Activated naive CD8-positive, alpha-beta T cell (primary cell): ENCODE measurements at regions not wholly inside any gene's neighbourhood (a gene's known extent, or its start where the extent isn't known, plus 50 kb on each side); places are given as distances from the start of the nearest gene placed in this dataset.
"Not testable (repeated sequence)": the region's sequence is repeated elsewhere in the genome, so short reads cannot be mapped to it uniquely, and the experiment has no call there.

Experiments
- H3K27ac Mint-ChIP-seq: one replicate; pipeline ENCODE4 v1.8.0; 2021; ENCODE audit warnings: mixed read lengths
- H3K27me3 Mint-ChIP-seq: one replicate; pipeline ENCODE4 v1.8.0; 2021; ENCODE audit warnings: mixed read lengths
- H3K36me3 Mint-ChIP-seq: one replicate; pipeline ENCODE4 v1.8.0; 2021; ENCODE audit warnings: mixed read lengths
- H3K4me1 Mint-ChIP-seq: one replicate; pipeline ENCODE4 v1.8.0; 2021; ENCODE audit warnings: low read depth, mixed read lengths
- H3K4me3 Mint-ChIP-seq: one replicate; pipeline ENCODE4 v1.8.0; 2021; ENCODE audit warnings: mild to moderate bottlenecking, mixed read lengths
- H3K9me3 Mint-ChIP-seq: one replicate; pipeline ENCODE4 v1.8.0; 2021; ENCODE audit warnings: low read depth, mixed read lengths

GRCh38 chr16:88325087-88325750 is 57.5 kb upstream of the ZNF469 start:
- H3K4me3 Mint-ChIP-seq, result no peak overlapping the region
- H3K4me1 Mint-ChIP-seq, result no peaks in the 10 kb centered on the region
- no peaks in the 10 kb centered on the region for H3K36me3 Mint-ChIP-seq
- peaks cover 1% of the 10 kb centered on the region for H3K27me3 Mint-ChIP-seq
- no peak overlapping the region for H3K27ac Mint-ChIP-seq
- no peaks in the 10 kb centered on the region for H3K9me3 Mint-ChIP-seq

GRCh38 chr16:88325976-88326375 is 56.8 kb upstream of the ZNF469 start:
- Mint-ChIP-seq H3K27me3 (peaks cover 1% of the 10 kb centered on the region), H3K9me3 (no peaks in the 10 kb centered on the region), H3K4me1 (no peaks in the 10 kb centered on the region), H3K36me3 (no peaks in the 10 kb centered on the region), H3K4me3 (no peak overlapping the region), H3K27ac (peak overlapping the region; percentile 28)

GRCh38 chr16:88326611-88327485 is 55.9 kb upstream of the ZNF469 start:
- Mint-ChIP-seq H3K4me3 (no peak overlapping the region), H3K27ac (no peak overlapping the region), H3K36me3 (no peaks in the 10 kb centered on the region), H3K4me1 (no peaks in the 10 kb centered on the region), H3K27me3 (peaks cover 1% of the 10 kb centered on the region), H3K9me3 (no peaks in the 10 kb centered on the region)

GRCh38 chr16:88327561-88328312 is 55.0 kb upstream of the ZNF469 start:
- Mint-ChIP-seq H3K9me3 (no peaks in the 10 kb centered on the region), H3K4me3 (no peak overlapping the region), H3K27me3 (peaks cover 1% of the 10 kb centered on the region)

GRCh38 chr16:88328313-88328980 is 54.3 kb upstream of the ZNF469 start:
- Mint-ChIP-seq H3K36me3 (no peaks in the 10 kb centered on the region), H3K9me3 (no peaks in the 10 kb centered on the region), H3K27ac (no peak overlapping the region)

More at GRCh38 chr16:88327561-88328312, 55.0 kb upstream of the ZNF469 start:
- no peaks in the 10 kb centered on the region for H3K36me3 Mint-ChIP-seq
- H3K27ac Mint-ChIP-seq, result no peak overlapping the region
- H3K4me1 Mint-ChIP-seq, result no peaks in the 10 kb centered on the region

GRCh38 chr16:88329726-88330700 is 52.7 kb upstream of the ZNF469 start:
- Mint-ChIP-seq H3K36me3 (no peaks in the 10 kb centered on the region), H3K9me3 (no peaks in the 10 kb centered on the region), H3K27me3 (peaks cover 4% of the 10 kb centered on the region), H3K27ac (no peak overlapping the region), H3K4me1 (peaks cover 6% of the 10 kb centered on the region), H3K4me3 (no peak overlapping the region)

More at GRCh38 chr16:88328313-88328980, 54.3 kb upstream of the ZNF469 start:
- peaks cover 1% of the 10 kb centered on the region for H3K27me3 Mint-ChIP-seq
- peaks cover under 1% of the 10 kb centered on the region for H3K4me1 Mint-ChIP-seq
- no peak overlapping the region for H3K4me3 Mint-ChIP-seq

- H3K4me1 Mint-ChIP-seq, result peaks cover 6% of the 10 kb centered on the region
- no peaks in the 10 kb centered on the region for H3K9me3 Mint-ChIP-seq
- H3K27me3 Mint-ChIP-seq, result peaks cover 4% of the 10 kb centered on the region
- no peak overlapping the region for H3K4me3 Mint-ChIP-seq
- no peak overlapping the region for H3K27ac Mint-ChIP-seq
- no peaks in the 10 kb centered on the region for H3K36me3 Mint-ChIP-seq
Measured at GRCh38 chr16:88330971-88331890, 51.5 kb upstream of the ZNF469 start.

- Mint-ChIP-seq H3K9me3 (no peaks in the 10 kb centered on the region), H3K27ac (no peak overlapping the region), H3K4me1 (peaks cover 6% of the 10 kb centered on the region), H3K4me3 (no peak overlapping the region), H3K36me3 (no peaks in the 10 kb centered on the region), H3K27me3 (peaks cover 4% of the 10 kb centered on the region)
Measured at GRCh38 chr16:88331989-88332920, 50.5 kb upstream of the ZNF469 start.

- H3K4me1 Mint-ChIP-seq, H3K9me3 Mint-ChIP-seq, H3K36me3 Mint-ChIP-seq, H3K27me3 Mint-ChIP-seq, H3K27ac Mint-ChIP-seq, H3K4me3 Mint-ChIP-seq: not testable (repeated sequence)
Measured at GRCh38 chr16:88332921-88333825, 49.6 kb upstream of the ZNF469 start.
